Fibroblast of gingiva (primary cell): ENCODE measurements at regions not wholly inside any gene's neighbourhood (a gene's known extent, or its start where the extent isn't known, plus 50 kb on each side); places are given as distances from the start of the nearest gene placed in this dataset.
"Not testable (repeated sequence)": the region's sequence is repeated elsewhere in the genome, so short reads cannot be mapped to it uniquely, and the experiment has no call there.

ENCODE experiments used
- DNase-seq: peaks from one replicate; pipeline ENCODE4 v3.0.0-alpha.2; 2011; ENCODE audit warnings: low read depth

DNA sequence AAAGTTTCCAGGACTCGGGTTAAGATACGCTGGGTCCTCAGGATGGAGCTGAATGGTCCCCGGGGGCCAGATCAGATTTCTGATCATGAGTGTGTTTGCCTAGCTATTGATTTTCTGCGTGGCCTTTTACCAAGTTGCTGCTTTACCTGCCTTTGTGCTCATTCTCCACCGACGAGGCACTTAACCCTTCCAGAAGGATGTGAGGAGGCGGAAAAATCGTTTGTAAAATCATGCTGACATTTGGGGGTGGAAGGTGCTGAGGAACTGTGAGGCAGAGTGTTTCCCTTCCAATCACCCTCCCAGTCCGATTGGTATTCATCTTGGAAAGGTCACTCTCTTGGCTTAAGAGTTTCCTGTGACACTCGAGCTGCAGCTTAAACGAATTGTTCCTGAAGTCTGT, 337.1 kb upstream of the KAZN start:
- no peak for DNase-seq

DNA sequence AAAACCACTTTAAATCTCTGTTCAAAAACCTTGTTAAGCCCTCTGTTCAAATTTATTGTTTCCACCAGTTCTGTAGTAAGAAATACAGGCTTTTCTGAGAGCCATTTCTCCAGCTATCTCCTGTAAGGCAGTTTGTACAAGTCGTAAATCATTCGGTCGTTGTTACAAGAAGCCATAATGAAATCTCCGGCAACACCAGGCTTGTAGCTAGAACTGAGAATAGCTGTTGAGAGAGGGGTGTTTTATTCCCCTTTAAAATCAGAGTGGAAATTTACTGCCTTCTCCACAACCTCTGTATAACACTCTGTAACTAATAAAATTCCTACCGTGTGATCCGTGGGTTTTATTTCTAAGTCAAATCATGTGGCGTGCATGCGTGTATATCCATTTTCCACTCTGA, 335.8 kb upstream of the KAZN start:
- no peak for DNase-seq

DNA sequence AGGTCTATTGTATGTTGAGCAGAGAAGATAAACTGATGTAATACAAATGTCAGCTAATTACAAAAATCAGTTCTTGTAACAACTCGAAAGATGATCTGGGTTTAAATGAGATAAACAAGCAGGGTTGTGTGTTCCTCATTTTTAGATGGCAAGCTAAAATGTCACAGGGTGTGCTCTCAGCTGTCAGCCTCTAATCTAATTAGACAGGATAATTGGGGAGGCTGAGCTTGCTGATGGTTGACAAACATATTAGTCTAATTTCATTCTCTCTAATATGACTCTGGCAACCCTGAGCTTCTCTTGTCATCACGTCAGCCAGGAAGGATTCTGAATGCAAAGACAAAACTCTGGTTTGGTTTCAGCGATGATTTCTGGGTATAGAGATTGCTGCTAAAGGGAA, 335.3 kb upstream of the KAZN start:
- DNase-seq: no peak

DNA sequence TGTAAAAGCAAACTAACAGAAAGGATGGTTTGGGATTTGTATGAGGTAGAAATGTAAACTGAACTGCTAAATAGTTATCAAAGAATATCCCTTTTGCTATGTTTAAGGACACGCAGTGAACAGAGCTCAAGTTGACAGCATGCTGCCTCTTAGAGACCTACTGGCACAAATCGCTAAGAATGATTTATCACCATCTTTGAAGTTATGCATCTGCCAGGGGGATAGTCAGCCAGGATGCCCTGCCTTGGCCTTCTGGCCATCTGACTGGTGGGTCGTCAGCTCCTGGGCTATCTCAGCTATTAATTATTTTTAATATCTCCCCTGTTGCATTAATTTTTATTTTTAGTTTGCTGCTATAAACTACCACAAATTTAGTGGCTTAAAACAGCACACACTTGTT, 334.8 kb upstream of the KAZN start:
- DNase-seq: no peak

DNA sequence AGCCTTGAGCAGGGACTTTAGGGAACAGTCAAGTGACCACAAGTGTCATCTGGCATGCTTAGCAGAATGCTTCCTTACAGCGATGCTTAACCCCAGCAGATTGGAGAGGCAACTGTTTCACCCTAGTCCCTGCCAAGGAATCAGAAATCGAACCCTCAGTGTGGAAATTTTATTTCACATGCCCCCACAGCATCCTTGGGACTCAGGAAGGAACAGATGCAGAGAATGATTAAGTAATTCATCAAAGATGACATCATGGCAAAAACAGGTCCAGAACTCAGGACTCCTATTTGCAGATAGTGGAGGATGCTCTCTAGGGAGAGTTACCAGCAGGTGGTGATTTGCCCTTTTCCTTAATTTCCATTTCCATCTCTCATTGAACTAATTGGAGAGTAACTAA, 333.0 kb upstream of the KAZN start:
- no peak for DNase-seq

DNA sequence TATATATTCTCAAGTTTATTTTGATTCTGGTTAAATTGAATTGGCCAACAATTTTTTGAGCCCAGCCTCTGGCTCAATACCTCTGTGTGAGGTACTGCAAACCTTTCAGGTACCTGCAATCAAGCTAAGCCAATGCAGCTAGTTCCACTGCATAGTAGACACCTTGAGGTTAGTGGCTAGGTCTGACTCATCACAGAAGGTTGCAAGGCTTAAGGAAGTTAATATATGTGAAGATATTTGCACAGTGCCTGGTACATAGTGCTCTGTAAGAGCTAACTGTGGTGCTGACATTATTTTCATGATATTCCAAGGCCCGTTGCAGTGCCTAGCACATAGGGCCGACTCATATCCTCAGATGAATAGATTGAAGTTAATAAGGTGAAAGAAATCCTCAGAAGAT, 330.5 kb upstream of the KAZN start:
- no peak for DNase-seq

DNA sequence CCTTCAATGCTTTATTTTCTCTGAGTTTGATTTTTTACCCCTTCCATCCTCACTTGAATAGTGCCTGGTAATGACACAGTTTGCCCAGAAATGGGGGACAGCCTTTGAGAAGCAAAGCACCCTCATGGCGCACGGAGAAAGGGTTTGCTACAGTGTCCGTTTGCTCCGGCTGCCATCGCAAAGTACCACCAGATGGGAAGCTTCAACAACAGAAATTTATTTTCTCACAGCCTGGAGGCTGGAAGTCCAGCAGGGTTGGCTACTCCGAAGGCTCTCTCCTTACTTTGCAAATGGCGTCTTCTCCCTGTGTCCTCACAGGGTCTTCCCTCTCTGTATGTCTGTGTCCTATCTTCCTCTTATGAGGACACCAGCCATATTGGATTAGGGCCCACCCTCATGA, 327.7 kb upstream of the KAZN start:
- no peak for DNase-seq

DNA sequence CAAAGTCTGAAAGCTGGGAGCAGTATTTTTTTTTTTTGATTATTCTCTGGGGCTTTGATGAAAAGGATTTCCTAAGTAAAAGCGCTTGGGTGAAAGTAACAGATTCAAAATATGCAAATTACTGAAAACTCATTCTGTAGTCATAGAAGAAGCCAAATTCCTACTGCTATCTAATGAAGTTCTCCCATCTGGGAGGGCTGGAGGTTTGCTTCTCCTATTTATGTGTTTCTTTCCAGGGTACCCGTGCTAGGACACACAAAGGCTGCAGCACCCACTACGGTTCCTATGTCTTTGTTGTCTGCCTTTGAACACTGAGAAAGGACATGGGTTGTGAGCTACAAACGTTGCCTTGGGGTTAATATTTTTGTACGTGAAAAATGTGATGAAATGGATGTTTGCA, 324.7 kb upstream of the KAZN start:
- DNase-seq: no peak

DNA sequence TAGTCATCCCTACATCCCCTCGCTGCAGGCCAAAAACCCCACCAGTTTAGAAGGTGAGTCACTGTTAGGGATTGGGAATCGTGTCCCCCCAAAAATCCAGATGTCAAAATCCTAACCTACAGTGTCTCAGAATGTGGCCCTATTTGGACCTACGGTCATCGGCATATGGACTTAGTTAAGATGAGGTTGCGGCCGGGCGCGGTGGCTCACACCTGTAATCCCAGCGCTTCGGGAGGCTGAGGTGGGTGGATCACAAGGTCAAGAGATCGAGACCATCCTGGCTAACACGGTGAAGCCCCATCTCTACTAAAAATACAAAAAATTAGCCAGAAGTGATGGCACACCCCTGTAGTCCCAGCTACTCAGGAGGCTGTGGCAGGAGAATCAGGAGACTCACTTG, 318.6 kb upstream of the KAZN start:
- not testable (repeated sequence) for DNase-seq

DNA sequence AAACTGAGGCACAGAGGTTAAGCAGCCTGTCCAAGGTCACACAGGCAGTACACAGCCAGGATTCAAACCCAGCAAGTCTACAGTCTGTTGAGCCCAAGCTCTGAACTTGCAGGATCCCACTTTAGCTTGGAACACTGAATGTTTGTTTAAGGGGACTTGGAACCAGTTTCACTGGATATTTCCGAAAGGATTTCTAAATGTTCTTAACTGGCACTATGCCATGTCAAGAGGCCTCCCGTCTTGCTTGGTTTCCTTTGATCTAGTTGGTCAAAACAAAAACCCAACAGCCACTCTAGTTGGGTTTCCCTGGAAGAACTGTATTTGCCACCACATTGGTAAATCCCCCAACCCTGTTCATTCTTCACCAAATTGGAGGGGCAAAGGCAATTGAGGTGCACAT, 317.6 kb upstream of the KAZN start:
- no peak for DNase-seq

DNA sequence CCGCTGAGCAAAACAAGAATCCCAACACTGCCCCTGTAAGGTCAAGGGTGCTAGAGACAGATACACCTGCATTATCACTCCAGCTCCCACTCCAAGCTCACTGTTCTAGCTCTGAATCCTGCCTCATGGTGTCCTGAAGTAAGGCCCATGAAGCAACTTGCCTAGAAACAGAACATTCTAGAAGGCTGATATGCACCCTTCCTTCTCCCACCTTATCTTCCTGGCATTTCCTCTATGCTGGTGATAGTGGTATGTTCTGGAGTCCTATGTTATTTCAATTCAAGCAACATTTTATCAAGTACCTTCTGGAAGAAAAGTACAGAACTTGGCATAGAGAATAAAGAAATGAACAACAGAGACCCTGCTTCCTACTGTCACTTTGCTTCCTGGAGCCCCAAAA, 317.1 kb upstream of the KAZN start:
- no peak for DNase-seq

DNA sequence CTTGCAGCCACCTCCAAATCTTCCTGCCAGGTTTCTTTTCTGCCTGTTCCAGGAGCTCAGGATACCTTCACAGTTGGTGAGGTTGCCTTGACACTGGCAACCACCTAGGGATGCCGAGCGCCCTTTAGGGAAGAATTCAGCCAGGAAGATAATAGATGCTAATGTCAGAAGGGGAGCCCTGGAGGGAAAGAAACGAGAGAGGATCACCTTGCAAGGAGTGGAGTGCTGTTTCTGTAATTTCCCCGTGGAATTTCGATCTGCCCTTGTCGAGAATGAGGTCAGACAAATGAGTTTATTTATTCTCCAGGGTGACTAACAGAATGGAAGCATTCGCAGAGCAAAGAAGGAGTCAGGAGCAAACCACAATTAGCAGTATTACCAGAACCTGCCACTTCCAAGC, 315.8 kb upstream of the KAZN start:
- DNase-seq: peak; percentile 39

DNA sequence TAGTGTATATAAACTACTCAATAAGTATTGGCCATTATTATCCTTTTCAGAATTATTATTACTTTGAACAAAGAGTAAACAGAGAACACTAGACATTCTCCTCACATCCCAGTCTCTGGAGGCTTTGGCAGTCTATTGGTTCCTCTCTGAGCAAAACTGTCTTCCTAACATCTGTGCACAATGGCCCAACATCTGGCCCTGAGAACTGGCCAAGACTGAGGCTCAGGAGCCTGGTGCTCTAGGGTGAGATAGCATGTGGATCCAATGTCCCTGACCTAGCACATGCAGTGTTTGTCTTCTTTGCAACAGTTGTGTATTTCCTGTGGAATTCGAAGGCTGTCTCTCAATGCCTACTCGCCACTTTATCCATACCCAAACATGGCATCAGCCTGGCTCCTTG, 313.2 kb upstream of the KAZN start:
- DNase-seq: no peak

DNA sequence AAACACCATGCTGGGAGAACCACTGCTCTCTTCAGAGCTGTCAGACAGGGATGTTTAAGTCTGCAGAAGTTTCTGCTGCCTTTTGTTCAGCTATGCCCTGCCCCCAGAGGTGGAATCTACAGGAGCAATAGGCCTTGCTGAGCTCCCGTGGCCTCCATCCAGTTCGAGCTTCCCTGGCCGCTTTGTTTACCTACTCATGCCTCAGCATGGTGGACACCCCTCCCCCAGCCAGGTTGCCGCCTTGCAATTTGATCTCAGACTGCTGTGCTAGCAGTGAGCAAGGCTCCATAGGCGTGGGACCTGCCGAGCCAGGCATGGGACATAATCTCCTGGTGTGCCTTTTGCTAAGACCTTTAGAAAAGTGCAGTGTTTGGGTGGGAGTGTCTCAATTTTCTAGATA, 307.3 kb upstream of the KAZN start:
- not testable (repeated sequence) for DNase-seq

DNA sequence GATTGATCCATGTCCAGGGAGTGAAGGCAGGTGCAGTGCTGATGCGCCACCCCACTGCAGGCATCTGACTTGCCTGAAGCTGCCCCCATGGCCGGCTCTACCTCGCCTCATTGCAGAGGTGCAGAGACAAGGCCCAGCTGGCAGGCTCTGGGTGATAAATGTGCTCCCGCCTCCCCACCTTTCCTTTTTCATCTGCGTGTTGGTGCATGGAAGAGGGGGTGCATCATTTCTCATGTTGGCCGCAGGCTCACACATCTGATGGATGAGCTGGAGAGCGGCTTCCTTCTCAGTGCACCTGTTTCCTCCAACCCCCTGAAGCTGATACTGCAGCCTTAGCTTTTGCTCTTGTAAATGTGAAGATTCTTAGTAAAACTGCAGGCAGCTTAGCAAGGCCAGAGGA, 306.0 kb upstream of the KAZN start:
- DNase-seq: no peak

DNA sequence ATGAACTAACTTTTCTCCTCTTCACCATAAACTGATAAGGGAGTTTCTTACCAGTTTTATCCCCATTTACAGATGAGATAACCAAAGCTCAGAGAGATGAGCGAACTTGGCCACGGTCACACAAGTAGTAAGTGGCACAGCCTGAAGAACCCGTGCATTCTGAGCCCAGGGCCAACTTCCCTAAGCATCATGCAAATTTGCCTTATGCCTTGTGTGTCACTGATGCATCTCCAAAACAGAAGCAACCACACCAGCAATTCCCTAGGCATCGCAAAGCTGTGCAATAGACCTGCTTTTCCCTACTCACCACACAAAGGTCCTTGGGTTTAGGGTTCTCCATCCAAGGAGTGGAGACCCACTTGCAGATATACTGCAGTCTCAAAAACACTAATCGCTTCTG, 304.5 kb upstream of the KAZN start:
- DNase-seq: no peak

DNA sequence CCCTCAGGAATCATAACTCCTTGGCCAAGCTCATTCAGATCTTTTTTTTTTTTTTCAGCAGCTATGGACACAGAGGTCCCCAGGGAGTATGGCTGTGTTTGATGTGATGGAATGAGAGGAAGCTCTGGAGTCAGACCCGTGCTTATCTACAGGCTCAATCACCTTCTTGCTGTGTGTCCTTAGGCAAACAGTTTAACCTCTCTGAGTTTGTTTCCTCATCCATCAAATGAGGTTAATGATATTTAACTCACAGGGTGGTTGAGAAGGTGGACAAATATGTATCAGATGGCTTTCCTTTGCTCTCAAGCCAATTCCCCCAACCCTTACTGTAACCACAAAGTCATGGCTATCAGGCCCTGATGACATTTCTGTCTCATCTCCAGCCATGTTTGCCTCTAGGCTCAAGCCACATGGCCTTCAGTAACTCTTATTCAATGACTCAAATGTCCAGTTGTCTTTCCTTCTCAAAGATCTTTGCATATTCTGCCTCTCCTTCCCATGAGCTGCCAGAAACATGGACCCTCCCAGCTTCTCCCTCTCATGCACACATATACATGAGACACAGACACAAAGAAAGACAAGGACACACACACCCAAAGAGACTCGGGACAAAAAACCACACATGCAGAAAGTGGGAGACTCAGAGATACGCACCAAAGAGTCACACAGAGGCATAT, 303.5 kb upstream of the KAZN start:
- no peak for DNase-seq

DNA sequence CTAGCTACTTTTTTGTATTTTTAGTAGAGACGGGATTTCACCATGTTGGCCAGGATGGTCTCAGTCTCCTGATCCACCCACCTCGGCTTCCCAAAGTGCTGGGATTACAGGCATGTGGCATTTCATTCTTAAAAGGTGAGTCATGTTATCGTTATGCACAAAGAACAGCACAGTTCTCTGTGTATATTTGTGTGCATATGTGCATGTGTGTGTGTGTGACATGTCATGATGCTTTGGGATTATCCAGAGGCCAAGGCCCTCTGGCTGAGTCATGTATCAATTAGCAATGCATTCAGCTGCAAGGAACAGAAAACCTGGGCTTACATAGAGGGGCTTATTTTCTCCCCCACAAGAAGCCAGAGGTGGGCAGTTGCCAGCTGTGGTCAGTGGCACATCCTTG, 301.7 kb upstream of the KAZN start:
- DNase-seq: peak; percentile 54

DNA sequence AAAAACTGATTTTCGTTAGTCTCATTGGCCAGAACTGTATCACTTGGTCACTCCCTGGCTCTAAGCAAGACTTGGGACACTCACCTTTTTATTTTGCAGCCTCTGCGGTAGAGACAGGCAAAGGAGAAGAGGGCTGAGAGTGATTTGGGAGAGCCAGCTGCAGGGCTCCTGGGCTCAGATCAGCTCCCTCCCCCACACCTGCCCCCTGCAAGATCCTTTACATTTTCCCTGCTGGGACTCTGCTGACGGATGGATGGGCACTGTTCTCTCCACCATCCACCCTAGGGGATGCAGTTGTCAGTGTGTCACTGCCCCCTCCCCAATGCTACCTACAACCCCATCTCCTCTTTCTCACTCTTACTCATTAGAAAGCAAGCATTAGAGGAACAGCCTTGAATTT, 301.1 kb upstream of the KAZN start:
- DNase-seq: no peak

DNA sequence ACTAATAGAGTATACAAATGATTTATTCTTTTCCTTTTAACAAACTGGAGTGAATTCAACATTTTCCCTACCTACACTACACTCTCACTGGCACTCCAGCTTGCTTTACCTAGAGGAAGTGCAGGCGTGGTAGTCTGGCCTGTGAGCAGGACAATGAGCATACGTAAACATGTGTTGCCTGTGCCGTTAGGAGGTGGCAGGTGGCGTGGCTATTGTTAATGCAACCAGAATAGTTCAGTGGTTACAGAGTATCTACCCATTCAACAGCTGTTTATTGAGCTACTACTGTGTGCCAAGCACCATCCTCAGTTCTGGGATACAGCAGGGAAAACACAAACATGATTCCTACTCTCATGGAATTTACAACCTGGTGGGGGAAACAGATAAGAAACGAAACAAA, 299.7 kb upstream of the KAZN start:
- no peak for DNase-seq

DNA sequence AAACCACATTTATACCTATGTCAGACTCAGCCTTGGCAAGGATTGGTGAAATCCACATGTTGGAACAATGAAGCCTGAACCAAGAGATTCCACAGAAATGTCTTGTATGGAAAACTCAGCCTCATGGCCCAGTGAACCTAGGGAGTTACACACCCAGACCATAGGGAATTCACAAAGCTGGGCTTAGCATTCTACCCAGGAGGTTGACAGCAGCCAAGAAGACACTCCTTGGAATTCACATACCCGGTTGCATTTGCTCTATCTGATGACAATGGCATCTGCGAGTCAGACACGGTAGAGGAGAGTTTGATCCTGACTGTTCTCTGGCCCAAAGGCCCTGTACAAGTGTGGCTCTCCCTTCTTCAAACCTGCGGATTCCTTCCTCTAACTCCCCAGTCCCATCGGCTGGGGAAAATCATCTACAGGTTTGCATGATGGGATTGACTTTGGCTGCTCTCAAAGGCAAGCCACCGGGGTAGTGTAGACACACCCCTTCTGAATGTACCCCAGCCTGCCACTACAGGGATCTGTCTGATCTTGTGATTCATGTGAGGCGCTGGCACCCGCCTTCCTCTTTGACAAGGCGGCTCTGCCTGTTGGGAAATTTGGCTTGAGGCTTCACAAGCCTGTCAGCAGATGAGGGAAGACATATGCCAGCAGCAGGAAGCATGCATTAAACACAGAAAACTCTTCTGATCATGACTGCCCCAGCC, 297.3 kb upstream of the KAZN start:
- DNase-seq: peak; percentile 34

DNA sequence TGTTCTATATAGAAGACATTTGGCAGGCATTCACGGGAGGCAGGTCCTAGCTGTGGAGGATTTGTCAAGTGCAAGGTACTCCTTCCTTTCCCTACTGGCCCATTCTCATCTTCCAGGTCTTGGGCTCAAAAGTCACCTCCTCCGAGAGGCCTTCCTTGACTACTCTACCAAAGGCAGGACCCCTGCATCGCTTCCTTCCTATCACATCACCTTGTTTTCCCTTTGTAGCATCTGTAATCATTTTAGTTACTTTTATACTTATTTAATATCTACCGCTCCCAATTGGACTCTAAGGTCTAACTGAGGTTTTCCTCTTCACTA, 296.8 kb upstream of the KAZN start:
- DNase-seq: no peak

DNA sequence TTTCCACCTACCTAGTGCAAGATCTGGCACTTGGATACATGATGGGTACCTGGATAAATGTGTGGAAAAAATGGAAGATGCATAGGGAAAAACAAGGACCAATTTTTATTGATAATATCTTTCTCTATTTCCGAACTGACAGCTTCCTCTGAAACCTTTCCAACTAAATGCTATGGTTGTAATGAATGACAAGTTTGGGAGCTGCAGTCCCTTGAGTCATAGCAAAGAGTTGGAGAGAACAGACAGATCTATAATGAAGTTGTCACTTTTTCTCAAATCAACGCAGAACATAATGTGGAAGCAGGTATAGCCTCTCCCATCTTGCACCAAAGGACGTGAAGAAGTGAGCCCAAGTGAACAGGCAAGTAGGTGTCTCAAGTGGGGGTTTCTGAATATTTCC, 296.5 kb upstream of the KAZN start:
- DNase-seq: no peak

DNA sequence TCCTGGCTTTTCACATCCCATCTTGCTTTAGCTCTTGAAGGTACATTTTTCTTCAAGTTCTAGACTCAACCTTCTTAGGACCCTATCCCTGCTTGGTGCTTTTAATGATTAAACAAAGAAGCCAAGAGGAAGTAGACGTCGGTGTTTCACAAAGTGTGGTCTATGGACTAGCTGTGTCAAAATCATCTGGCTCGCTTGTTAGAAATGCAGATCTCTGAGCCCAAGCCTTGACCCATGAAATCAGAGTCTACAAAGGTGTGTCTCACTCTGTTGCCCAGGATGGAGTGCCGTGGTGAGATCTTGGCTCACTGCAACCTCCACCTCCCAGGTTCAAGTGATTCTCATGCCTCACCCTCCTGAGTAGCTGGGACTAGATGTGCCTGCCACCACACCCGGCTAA, 295.5 kb upstream of the KAZN start:
- no peak for DNase-seq
